HL-60 (cell line): ENCODE measurements at regions not wholly inside any gene's neighbourhood (a gene's known extent, or its start where the extent isn't known, plus 50 kb on each side); places are given as distances from the start of the nearest gene placed in this dataset.

Experiments
- GABPA ChIP-seq: IDR thresholded peaks from 2 replicates; pipeline ENCODE4 v1.6.1; 2012; ENCODE audit warnings: low read depth
- POLR2AphosphoS5 ChIP-seq: IDR thresholded peaks from 2 replicates; pipeline ENCODE4 v1.6.1; 2012; ENCODE audit warnings: low read depth
- SPI1 ChIP-seq: IDR thresholded peaks from 2 replicates; pipeline ENCODE4 v1.6.1; 2012; ENCODE audit warnings: low read depth, mild to moderate bottlenecking, borderline replicate concordance
- TF ChIP-seq, protein P1 (sequence below): IDR thresholded peaks from one replicate; pipeline ENCODE4 v1.5.1; 2011; ENCODE audit warnings: low read length, control low read depth, inconsistent platforms; ENCODE audit not compliant: insufficient read depth
- TF ChIP-seq, protein P2 (sequence below): IDR thresholded peaks from 2 replicates; pipeline ENCODE4 v1.6.1; 2012; ENCODE audit warnings: low read depth; ENCODE audit not compliant: insufficient replicate concordance

DNA sequence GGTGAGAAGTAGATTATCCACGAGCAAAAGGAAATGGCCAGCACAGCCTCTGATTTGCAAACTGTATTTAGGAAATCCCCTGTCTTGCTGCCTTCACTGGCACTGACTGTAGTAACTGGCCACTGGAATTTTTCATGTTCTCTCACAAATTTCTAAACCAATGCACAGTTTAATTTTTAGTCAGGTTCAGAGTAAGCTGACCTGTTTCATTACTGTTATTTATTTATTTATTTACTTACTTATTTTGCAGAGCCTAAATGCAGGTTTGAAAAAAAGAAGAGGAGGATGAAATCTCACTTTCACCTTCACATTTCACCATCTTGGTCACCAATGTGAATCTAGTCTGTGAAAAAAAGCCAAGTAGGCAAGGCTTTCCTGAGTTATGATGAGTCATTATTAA is 291.0 kb downstream of the PLOD2 start:
- TF ChIP-seq, protein P1, sequence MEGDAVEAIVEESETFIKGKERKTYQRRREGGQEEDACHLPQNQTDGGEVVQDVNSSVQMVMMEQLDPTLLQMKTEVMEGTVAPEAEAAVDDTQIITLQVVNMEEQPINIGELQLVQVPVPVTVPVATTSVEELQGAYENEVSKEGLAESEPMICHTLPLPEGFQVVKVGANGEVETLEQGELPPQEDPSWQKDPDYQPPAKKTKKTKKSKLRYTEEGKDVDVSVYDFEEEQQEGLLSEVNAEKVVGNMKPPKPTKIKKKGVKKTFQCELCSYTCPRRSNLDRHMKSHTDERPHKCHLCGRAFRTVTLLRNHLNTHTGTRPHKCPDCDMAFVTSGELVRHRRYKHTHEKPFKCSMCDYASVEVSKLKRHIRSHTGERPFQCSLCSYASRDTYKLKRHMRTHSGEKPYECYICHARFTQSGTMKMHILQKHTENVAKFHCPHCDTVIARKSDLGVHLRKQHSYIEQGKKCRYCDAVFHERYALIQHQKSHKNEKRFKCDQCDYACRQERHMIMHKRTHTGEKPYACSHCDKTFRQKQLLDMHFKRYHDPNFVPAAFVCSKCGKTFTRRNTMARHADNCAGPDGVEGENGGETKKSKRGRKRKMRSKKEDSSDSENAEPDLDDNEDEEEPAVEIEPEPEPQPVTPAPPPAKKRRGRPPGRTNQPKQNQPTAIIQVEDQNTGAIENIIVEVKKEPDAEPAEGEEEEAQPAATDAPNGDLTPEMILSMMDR, result no peak
- TF ChIP-seq, protein P2, sequence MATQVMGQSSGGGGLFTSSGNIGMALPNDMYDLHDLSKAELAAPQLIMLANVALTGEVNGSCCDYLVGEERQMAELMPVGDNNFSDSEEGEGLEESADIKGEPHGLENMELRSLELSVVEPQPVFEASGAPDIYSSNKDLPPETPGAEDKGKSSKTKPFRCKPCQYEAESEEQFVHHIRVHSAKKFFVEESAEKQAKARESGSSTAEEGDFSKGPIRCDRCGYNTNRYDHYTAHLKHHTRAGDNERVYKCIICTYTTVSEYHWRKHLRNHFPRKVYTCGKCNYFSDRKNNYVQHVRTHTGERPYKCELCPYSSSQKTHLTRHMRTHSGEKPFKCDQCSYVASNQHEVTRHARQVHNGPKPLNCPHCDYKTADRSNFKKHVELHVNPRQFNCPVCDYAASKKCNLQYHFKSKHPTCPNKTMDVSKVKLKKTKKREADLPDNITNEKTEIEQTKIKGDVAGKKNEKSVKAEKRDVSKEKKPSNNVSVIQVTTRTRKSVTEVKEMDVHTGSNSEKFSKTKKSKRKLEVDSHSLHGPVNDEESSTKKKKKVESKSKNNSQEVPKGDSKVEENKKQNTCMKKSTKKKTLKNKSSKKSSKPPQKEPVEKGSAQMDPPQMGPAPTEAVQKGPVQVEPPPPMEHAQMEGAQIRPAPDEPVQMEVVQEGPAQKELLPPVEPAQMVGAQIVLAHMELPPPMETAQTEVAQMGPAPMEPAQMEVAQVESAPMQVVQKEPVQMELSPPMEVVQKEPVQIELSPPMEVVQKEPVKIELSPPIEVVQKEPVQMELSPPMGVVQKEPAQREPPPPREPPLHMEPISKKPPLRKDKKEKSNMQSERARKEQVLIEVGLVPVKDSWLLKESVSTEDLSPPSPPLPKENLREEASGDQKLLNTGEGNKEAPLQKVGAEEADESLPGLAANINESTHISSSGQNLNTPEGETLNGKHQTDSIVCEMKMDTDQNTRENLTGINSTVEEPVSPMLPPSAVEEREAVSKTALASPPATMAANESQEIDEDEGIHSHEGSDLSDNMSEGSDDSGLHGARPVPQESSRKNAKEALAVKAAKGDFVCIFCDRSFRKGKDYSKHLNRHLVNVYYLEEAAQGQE, result no peak
- TF ChIP-seq SPI1, result no peak
- TF ChIP-seq POLR2AphosphoS5, result no peak
- TF ChIP-seq GABPA, result no peak
